ENCODE measurements at regions not wholly inside any gene's neighbourhood (a gene's known extent, or its start where the extent isn't known, plus 50 kb on each side); places are given as distances from the start of the nearest gene placed in this dataset.

- no peak overlapping the region for H3K18ac ChIP-seq (ENCODE audit: insufficient read length, low read depth, low read length)
- no peak overlapping the region for H2AK5ac ChIP-seq (ENCODE audit: insufficient read length, low read length)
- H3K56ac ChIP-seq (ENCODE audit: insufficient read length, low read depth, low read length), result no peak overlapping the region
- no peak overlapping the region for H2BK15ac ChIP-seq (ENCODE audit: low read depth, low read length)
- no peak for DNase-seq
- no peak overlapping the region for H3K9ac ChIP-seq (ENCODE audit: extremely low read depth, insufficient read length, low read length)
- H3K4me3 Mint-ChIP-seq, result no peak overlapping the region
- H3K27ac Mint-ChIP-seq, result no peak overlapping the region
- H2BK120ac ChIP-seq (ENCODE audit: low read depth, low read length, poor library complexity, severe bottlenecking), result no peak overlapping the region
- H3K27me3 ChIP-seq (ENCODE audit: insufficient read depth, low read length), result no peaks in the 10 kb centered on the region
- no peak overlapping the region for H3T11ph ChIP-seq (ENCODE audit: low read length)
- no peak overlapping the region for H2BK20ac ChIP-seq (ENCODE audit: low read depth, low read length, poor library complexity, severe bottlenecking)
- H4K8ac ChIP-seq (replicated peaks; ENCODE audit: insufficient read length, low read depth, low read length), result no peak overlapping the region
- no peaks in the 10 kb centered on the region for H3K23me2 ChIP-seq (ENCODE audit: insufficient read length, low read depth, low read length, poor library complexity, severe bottlenecking)
- no peak; the same call in 1 of the 3 replicates for TF ChIP-seq CTCF (conservative IDR thresholded peaks at IDR 0.05)
- H3K4ac ChIP-seq (ENCODE audit: low read depth, low read length), result no peak overlapping the region
- no CpG with 5 or more reads among the region's 2 CpGs for WGBS (ENCODE audit: extremely low coverage, insufficient read length, low lambda C conversion rate)
- no peak overlapping the region for H3K23ac ChIP-seq (ENCODE audit: insufficient read length, low read depth, low read length)
- no peak overlapping the region for H4K5ac ChIP-seq (ENCODE audit: insufficient read length, low read depth, low read length)
- H3K14ac ChIP-seq (ENCODE audit: insufficient read depth, low read length), result no peak overlapping the region
- H2AFZ ChIP-seq (ENCODE audit: low read length), result no peak overlapping the region
- H3K9me3 ChIP-seq (ENCODE audit: control insufficient read depth, low read depth, low read length), result no peaks in the 10 kb centered on the region
- H3K27ac ChIP-seq (ENCODE audit: insufficient read length, low read depth, low read length), result no peak overlapping the region
- H3K79me1 ChIP-seq (ENCODE audit: insufficient read depth, low read depth, low read length, poor library complexity, severe bottlenecking), result no peaks in the 10 kb centered on the region
- H3K4me2 ChIP-seq (ENCODE audit: insufficient read depth, insufficient read length, low read length), result no peak overlapping the region
- no peaks in the 10 kb centered on the region for H3K4me1 Mint-ChIP-seq
- H3K4me1 ChIP-seq (ENCODE audit: insufficient read depth, low read length), result no peaks in the 10 kb centered on the region
- no peak overlapping the region for H2BK5ac ChIP-seq (ENCODE audit: insufficient read length, low read length)
- no peaks in the 10 kb centered on the region; a peak in 1 of 7 replicates for H3K36me3 Mint-ChIP-seq (ENCODE audit: insufficient read depth in 1 of 3, low read depth in 3 of 3)
- peaks cover 8 to 19% of the 10 kb centered on the region in 2 experiments for H3K9me3 Mint-ChIP-seq
- no peak overlapping the region for H2BK12ac ChIP-seq (ENCODE audit: insufficient read length, low read depth, low read length)
- H3K27me3 Mint-ChIP-seq (ENCODE audit: low read depth), result no peaks in the 10 kb centered on the region
- no peaks in the 10 kb centered on the region for H3K79me2 ChIP-seq (ENCODE audit: insufficient read depth, low read length)
- no peak overlapping the region for H4K91ac ChIP-seq (ENCODE audit: insufficient read length, low read depth, low read length)
- no peaks in the 10 kb centered on the region for H4K20me1 ChIP-seq (ENCODE audit: control insufficient read depth, insufficient read depth, insufficient read length)
Measured at GRCh38 chr6:48449002-48449401, 338.0 kb upstream of the PTCHD4 start.

Data from H9 (cell line).